Panc1 (cell line): ENCODE measurements at regions not wholly inside any gene's neighbourhood (a gene's known extent, or its start where the extent isn't known, plus 50 kb on each side); places are given as distances from the start of the nearest gene placed in this dataset.

Experiments
- ATAC-seq: fragments of 200-7000 bp; cut with Tn5 transposase; 2 replicates; pipeline ENCODE4 v1.9.1; 2020; ENCODE audit warnings: mild to moderate bottlenecking, moderate library complexity
- BruUV-seq: library from RNA; stranded (reverse); fragments of 400-500 nt; replicated peaks from 2 replicates; lab custom pipeline; 2021; lab: Mats Ljungman, UMichigan
- CTCF ChIA-PET: fragments of 300-600 bp; sonication (Branson Sonifier 250); formaldehyde crosslinking; loops from one replicate; lab custom pipeline; 2022; ENCODE audit warnings: antibody characterized with exemption; lab: Charles Lee
- POLR2A ChIA-PET: fragments of 300-600 bp; sonication (Branson Sonifier 250); formaldehyde crosslinking; loops from one replicate; lab custom pipeline; 2022; ENCODE audit warnings: antibody characterized with exemption; lab: Charles Lee
- DNase-seq: peaks from one replicate; pipeline ENCODE4 v3.0.0-alpha.2; 2010; ENCODE audit warnings: low read depth, low spot score
- H3K27ac ChIP-seq: 2 replicates; pipeline ENCODE4 v1.5.1; 2011; ENCODE audit warnings: mild to moderate bottlenecking, low read length, inconsistent platforms
- H3K27me3 ChIP-seq: fragments of 200-500 bp; sonication (Bioruptor generic); 2 replicates; pipeline ENCODE4 v1.6.0; 2014; ENCODE audit warnings: low read length, inconsistent platforms; ENCODE audit not compliant: control insufficient read depth, insufficient read depth
- H3K36me3 ChIP-seq: fragments of 200-500 bp; sonication (Bioruptor generic); 2 replicates; pipeline ENCODE4 v1.5.1; 2014; ENCODE audit warnings: inconsistent platforms, mild to moderate bottlenecking, low read length, moderate library complexity; ENCODE audit not compliant: control insufficient read depth, insufficient read depth
- H3K4me1 ChIP-seq: 2 replicates; pipeline ENCODE4 v1.5.1; 2011; ENCODE audit warnings: inconsistent platforms, mild to moderate bottlenecking, low read length, moderate library complexity; ENCODE audit not compliant: control insufficient read depth, insufficient read depth
- H3K4me3 ChIP-seq, 2 experiments: 2 replicates each; pipeline ENCODE4 v1.5.1; 2011 to 2012; ENCODE audit warnings: low read depth in 2 of 2, low read length in 2 of 2, mild to moderate bottlenecking in 2 of 2, inconsistent platforms in 1 of 2, moderate library complexity in 1 of 2
- H3K9me3 ChIP-seq: fragments of 200-500 bp; sonication (Bioruptor generic); 2 replicates; pipeline ENCODE4 v1.5.1; 2014; ENCODE audit warnings: low read depth, mild to moderate bottlenecking, inconsistent platforms, low read length, moderate library complexity; ENCODE audit not compliant: control insufficient read depth, insufficient read depth
- POLR2AphosphoS5 ChIP-seq: IDR thresholded peaks from 2 replicates; pipeline ENCODE4 v1.6.1; 2012; ENCODE audit warnings: mild to moderate bottlenecking, low read depth, low read length, moderate library complexity
- SIN3A ChIP-seq: IDR thresholded peaks from 2 replicates; pipeline ENCODE4 v1.6.1; 2012; ENCODE audit warnings: low read depth, mild to moderate bottlenecking, low read length, moderate library complexity, borderline replicate concordance; ENCODE audit not compliant: insufficient read depth
- TCF7L2 ChIP-seq: IDR thresholded peaks from 2 replicates; pipeline ENCODE4 v1.6.1; 2011; ENCODE audit warnings: mild to moderate bottlenecking, low read depth, low read length, inconsistent platforms
- in situ Hi-C: cut with HindIII; loops from 2 replicates; pipeline ENCODE4 v1.10.0; 2016; ENCODE audit warnings: low sequenced_read_pairs, low pct_unique_long_range_greater_than_20kb
- intact Hi-C: fragments of 100-400 bp; cut with micrococcal nuclease; formaldehyde crosslinking; loops from one replicate; pipeline ENCODE4 v1.10.0; 2022; ENCODE audit not compliant: unreplicated experiment
- TF ChIP-seq, protein P1 (sequence below), 2 experiments: IDR thresholded peaks; 2 replicates each; pipeline ENCODE4 v1.6.1; 2011 to 2012; ENCODE audit warnings: low read depth in 2 of 2, control low read depth in 1 of 2, low read length in 1 of 2, mild to moderate bottlenecking in 1 of 2, moderate library complexity in 1 of 2; ENCODE audit not compliant: insufficient read depth in 1 of 2
- TF ChIP-seq, protein P2 (sequence below): fragments of 450-650 bp; IDR thresholded peaks from 2 replicates; pipeline ENCODE4 v1.5.1; 2017; ENCODE audit warnings: mild to moderate bottlenecking

DNA sequence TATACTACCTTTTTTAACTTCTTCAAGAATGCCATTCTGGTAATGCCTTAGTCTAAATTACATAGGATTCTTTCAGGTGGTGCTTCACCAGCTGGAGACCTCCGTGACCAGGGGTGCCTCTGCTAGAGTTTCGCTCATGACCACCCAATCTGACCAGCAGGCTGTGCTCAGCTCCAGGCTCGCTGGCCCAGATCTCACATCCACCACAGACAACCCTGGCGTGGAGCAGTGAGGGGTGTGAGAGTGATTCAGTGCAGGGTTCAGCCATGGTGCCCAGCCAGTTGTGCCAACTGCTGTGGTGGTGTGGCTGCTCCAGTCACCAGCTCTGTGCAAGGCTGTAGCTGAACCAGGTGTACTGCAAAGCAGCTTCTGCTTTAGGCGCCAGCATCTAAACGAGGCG is 198.6 kb downstream of the MMUT start:
- no peak for DNase-seq
- BruUV-seq = no TSS peak
- TF ChIP-seq, protein P1, sequence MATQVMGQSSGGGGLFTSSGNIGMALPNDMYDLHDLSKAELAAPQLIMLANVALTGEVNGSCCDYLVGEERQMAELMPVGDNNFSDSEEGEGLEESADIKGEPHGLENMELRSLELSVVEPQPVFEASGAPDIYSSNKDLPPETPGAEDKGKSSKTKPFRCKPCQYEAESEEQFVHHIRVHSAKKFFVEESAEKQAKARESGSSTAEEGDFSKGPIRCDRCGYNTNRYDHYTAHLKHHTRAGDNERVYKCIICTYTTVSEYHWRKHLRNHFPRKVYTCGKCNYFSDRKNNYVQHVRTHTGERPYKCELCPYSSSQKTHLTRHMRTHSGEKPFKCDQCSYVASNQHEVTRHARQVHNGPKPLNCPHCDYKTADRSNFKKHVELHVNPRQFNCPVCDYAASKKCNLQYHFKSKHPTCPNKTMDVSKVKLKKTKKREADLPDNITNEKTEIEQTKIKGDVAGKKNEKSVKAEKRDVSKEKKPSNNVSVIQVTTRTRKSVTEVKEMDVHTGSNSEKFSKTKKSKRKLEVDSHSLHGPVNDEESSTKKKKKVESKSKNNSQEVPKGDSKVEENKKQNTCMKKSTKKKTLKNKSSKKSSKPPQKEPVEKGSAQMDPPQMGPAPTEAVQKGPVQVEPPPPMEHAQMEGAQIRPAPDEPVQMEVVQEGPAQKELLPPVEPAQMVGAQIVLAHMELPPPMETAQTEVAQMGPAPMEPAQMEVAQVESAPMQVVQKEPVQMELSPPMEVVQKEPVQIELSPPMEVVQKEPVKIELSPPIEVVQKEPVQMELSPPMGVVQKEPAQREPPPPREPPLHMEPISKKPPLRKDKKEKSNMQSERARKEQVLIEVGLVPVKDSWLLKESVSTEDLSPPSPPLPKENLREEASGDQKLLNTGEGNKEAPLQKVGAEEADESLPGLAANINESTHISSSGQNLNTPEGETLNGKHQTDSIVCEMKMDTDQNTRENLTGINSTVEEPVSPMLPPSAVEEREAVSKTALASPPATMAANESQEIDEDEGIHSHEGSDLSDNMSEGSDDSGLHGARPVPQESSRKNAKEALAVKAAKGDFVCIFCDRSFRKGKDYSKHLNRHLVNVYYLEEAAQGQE (IDR thresholded peaks at IDR 0.05; ENCODE audit: insufficient read depth in 1 of 2, low read depth in 2 of 2, low read length in 1 of 2) = no peak
- no peaks in the 10 kb centered on the region for H3K27me3 ChIP-seq
- ChIA-PET POLR2A (no interaction called here), CTCF (no interaction called here)
- no peaks in the 10 kb centered on the region for H3K4me1 ChIP-seq
- intact Hi-C loops = no loop called here
- no peaks in the 10 kb centered on the region for H3K9me3 ChIP-seq
- no peak overlapping the region for H3K27ac ChIP-seq
- no peak overlapping the region for H3K4me3 ChIP-seq
- ATAC-seq = no peak
- in situ Hi-C loops = no loop called here
- H3K36me3 ChIP-seq = no peaks in the 10 kb centered on the region

DNA sequence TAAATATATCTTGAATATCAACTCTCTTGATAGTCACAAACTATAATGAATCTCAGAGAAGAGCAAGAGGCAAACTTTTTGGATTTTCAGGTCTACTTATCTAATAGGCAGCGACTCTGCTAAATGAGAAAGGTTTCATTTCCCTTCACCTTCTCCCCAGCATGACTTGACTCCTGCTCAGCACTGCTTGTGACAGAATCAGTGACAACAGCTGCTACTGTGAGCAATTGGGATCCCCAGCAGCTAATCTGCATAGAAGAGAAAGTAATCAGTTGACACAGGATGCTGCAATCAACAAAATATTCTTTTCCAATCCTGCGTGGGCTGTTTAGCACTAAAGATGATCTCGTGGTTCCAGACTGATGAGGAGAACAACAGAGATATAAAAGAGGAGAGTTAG is 205.5 kb downstream of the MMUT start:
- Histone ChIP-seq H3K27me3 (no peaks in the 10 kb centered on the region), H3K9me3 (no peaks in the 10 kb centered on the region), H3K27ac (no peak overlapping the region), H3K36me3 (no peaks in the 10 kb centered on the region), H3K4me1 (no peaks in the 10 kb centered on the region), H3K4me3 (no peak overlapping the region)
- ChIA-PET CTCF (no interaction called here), POLR2A (no interaction called here)
- TF ChIP-seq, protein P1 (IDR thresholded peaks at IDR 0.05; ENCODE audit: insufficient read depth in 1 of 2, low read depth in 2 of 2, low read length in 1 of 2) = no peak
- TF ChIP-seq, protein P2, sequence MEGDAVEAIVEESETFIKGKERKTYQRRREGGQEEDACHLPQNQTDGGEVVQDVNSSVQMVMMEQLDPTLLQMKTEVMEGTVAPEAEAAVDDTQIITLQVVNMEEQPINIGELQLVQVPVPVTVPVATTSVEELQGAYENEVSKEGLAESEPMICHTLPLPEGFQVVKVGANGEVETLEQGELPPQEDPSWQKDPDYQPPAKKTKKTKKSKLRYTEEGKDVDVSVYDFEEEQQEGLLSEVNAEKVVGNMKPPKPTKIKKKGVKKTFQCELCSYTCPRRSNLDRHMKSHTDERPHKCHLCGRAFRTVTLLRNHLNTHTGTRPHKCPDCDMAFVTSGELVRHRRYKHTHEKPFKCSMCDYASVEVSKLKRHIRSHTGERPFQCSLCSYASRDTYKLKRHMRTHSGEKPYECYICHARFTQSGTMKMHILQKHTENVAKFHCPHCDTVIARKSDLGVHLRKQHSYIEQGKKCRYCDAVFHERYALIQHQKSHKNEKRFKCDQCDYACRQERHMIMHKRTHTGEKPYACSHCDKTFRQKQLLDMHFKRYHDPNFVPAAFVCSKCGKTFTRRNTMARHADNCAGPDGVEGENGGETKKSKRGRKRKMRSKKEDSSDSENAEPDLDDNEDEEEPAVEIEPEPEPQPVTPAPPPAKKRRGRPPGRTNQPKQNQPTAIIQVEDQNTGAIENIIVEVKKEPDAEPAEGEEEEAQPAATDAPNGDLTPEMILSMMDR = no peak
- TF ChIP-seq POLR2AphosphoS5 (no peak), SIN3A (no peak), TCF7L2 (no peak)
- DNase-seq (no peak), ATAC-seq (no peak)
- intact Hi-C loops (no loop called here), in situ Hi-C loops (no loop called here)
- no TSS peak for BruUV-seq
